WTC11 (cell line): ENCODE measurements at regions not wholly inside any gene's neighbourhood (a gene's known extent, or its start where the extent isn't known, plus 50 kb on each side); places are given as distances from the start of the nearest gene placed in this dataset.

Experiments
- ATAC-seq: fragments of 200-7000 bp; cut with Tn5 transposase; 2 replicates; pipeline ENCODE4 v1.10.0; 2021; ENCODE audit warnings: mild to moderate bottlenecking, moderate library complexity
- CTCF ChIA-PET: fragments of 300-600 bp; sonication (Branson Sonifier 250); formaldehyde crosslinking; loops from one replicate; lab custom pipeline; 2021; ENCODE audit warnings: antibody characterized with exemption; lab: Charles Lee
- POLR2A ChIA-PET: fragments of 350-600 bp; sonication (Branson Sonifier 250); formaldehyde crosslinking; loops from one replicate; lab custom pipeline; 2021; ENCODE audit warnings: antibody characterized with exemption; lab: Charles Lee
- DNase-seq: peaks from one replicate; pipeline ENCODE4 v3.0.0; 2021; ENCODE audit warnings: low spot score
- H3K27ac Mint-ChIP-seq: 2 replicates; pipeline ENCODE4 v1.8.0; 2021; ENCODE audit warnings: mixed read lengths
- H3K27me3 Mint-ChIP-seq: 2 replicates; pipeline ENCODE4 v1.8.0; 2021; ENCODE audit warnings: low read depth, mild to moderate bottlenecking, moderate library complexity, mixed read lengths
- H3K36me3 Mint-ChIP-seq: 2 replicates; pipeline ENCODE4 v1.8.0; 2021; ENCODE audit warnings: mixed read lengths
- H3K4me1 Mint-ChIP-seq: 2 replicates; pipeline ENCODE4 v1.8.0; 2022; ENCODE audit warnings: mixed read lengths
- H3K4me3 Mint-ChIP-seq: 2 replicates; pipeline ENCODE4 v1.8.0; 2021; ENCODE audit warnings: mild to moderate bottlenecking, moderate library complexity, mixed read lengths
- H3K9me3 Mint-ChIP-seq: 2 replicates; pipeline ENCODE4 v1.8.0; 2021; ENCODE audit warnings: mixed read lengths
- CREB1 ChIP-seq: sonication (generic); formaldehyde crosslinking; IDR thresholded peaks from 2 replicates; pipeline ENCODE4 v1.8.0; 2023; ENCODE audit warnings: mild to moderate bottlenecking, missing genetic modification reagents
- CREM ChIP-seq: sonication (generic); formaldehyde crosslinking; IDR thresholded peaks from 2 replicates; pipeline ENCODE4 v1.8.1; 2022; ENCODE audit warnings: mild to moderate bottlenecking, missing genetic modification reagents, moderate library complexity
- CTCF ChIP-seq: fragments of 200-600 bp; IDR thresholded peaks from 2 replicates; pipeline ENCODE4 v1.8.0; 2022; ENCODE audit warnings: antibody characterized with exemption
- FOXP1 ChIP-seq: sonication (generic); formaldehyde crosslinking; IDR thresholded peaks from 2 replicates; pipeline ENCODE4 v1.8.0; 2022; ENCODE audit warnings: missing genetic modification reagents, mild to moderate bottlenecking, moderate library complexity, borderline replicate concordance
- FOXP4 ChIP-seq: sonication (generic); formaldehyde crosslinking; IDR thresholded peaks from 2 replicates; pipeline ENCODE4 v1.8.0; 2022; ENCODE audit warnings: mild to moderate bottlenecking, missing genetic modification reagents
- GRHL2 ChIP-seq: fragments of 250-450 bp; sonication (Bioruptor Pico); IDR thresholded peaks from 2 replicates; pipeline ENCODE4 v1.8.0; 2022; ENCODE audit warnings: mild to moderate bottlenecking, moderate library complexity; ENCODE audit not compliant: insufficient replicate concordance, severe bottlenecking
- GTF2I ChIP-seq: fragments of 250-450 bp; sonication (Bioruptor Pico); conservative IDR thresholded peaks from 2 replicates; pipeline ENCODE4 v1.4.0; 2021; ENCODE audit warnings: mild to moderate bottlenecking
- MAX ChIP-seq: sonication (generic); formaldehyde crosslinking; IDR thresholded peaks from 2 replicates; pipeline ENCODE4 v1.8.0; 2022; ENCODE audit warnings: mild to moderate bottlenecking, missing genetic modification reagents
- RORB ChIP-seq: fragments of 250-450 bp; sonication (Bioruptor Pico); IDR thresholded peaks from 2 replicates; pipeline ENCODE4 v1.9.0; 2021; ENCODE audit warnings: mild to moderate bottlenecking
- TEAD1 ChIP-seq: sonication (generic); formaldehyde crosslinking; IDR thresholded peaks from 2 replicates; pipeline ENCODE4 v1.8.0; 2022; ENCODE audit warnings: mild to moderate bottlenecking, missing genetic modification reagents
- ZBTB21 ChIP-seq: sonication (generic); formaldehyde crosslinking; IDR thresholded peaks from 2 replicates; pipeline ENCODE4 v1.8.1; 2023; ENCODE audit warnings: mild to moderate bottlenecking, missing genetic modification reagents, borderline replicate concordance
- ZBTB43 ChIP-seq: sonication (generic); formaldehyde crosslinking; IDR thresholded peaks from 2 replicates; pipeline ENCODE4 v1.8.1; 2023; ENCODE audit warnings: mild to moderate bottlenecking, missing genetic modification reagents
- ZNF232 ChIP-seq: sonication (generic); formaldehyde crosslinking; IDR thresholded peaks from 2 replicates; pipeline ENCODE4 v1.8.0; 2022; ENCODE audit warnings: mild to moderate bottlenecking, missing genetic modification reagents
- ZNF281 ChIP-seq: sonication (generic); formaldehyde crosslinking; IDR thresholded peaks from 2 replicates; pipeline ENCODE4 v1.8.0; 2023; ENCODE audit warnings: mild to moderate bottlenecking, missing genetic modification reagents
- ZNF416 ChIP-seq: fragments of 250-450 bp; sonication (Bioruptor Pico); IDR thresholded peaks from 2 replicates; pipeline ENCODE4 v1.9.0; 2021; ENCODE audit warnings: mild to moderate bottlenecking, inconsistent platforms
- ZNF671 ChIP-seq: fragments of 250-450 bp; sonication (Bioruptor Pico); IDR thresholded peaks from 2 replicates; pipeline ENCODE4 v1.8.0; 2021; ENCODE audit warnings: mild to moderate bottlenecking
- TF ChIP-seq, protein P1 (sequence below): fragments of 250-450 bp; sonication (Bioruptor Pico); IDR thresholded peaks from 2 replicates; pipeline ENCODE4 v1.9.0; 2021; ENCODE audit warnings: moderate library complexity, mild to moderate bottlenecking, inconsistent platforms, borderline replicate concordance
- TF ChIP-seq, protein P2 (sequence below): sonication (generic); formaldehyde crosslinking; IDR thresholded peaks from 2 replicates; pipeline ENCODE4 v1.8.1; 2023; ENCODE audit warnings: mild to moderate bottlenecking, missing genetic modification reagents
- TF ChIP-seq, protein P3 (sequence below): sonication (generic); formaldehyde crosslinking; IDR thresholded peaks from 2 replicates; pipeline ENCODE4 v1.8.0; 2023; ENCODE audit warnings: missing genetic modification reagents
- TF ChIP-seq, protein P4 (sequence below): fragments of 250-450 bp; sonication (Bioruptor Pico); IDR thresholded peaks from 2 replicates; pipeline ENCODE4 v2.1.2; 2022; ENCODE audit warnings: mild to moderate bottlenecking, moderate library complexity
- TF ChIP-seq, protein P5 (sequence below): sonication (generic); formaldehyde crosslinking; IDR thresholded peaks from 2 replicates; pipeline ENCODE4 v1.8.1; 2022; ENCODE audit warnings: low read depth, missing genetic modification reagents, borderline replicate concordance

- Mint-ChIP-seq H3K36me3 (no peaks in the 10 kb centered on the region), H3K9me3 (no peaks in the 10 kb centered on the region; the same call in 1 of the 2 replicates), H3K4me3 (no peak overlapping the region), H3K27me3 (no peaks in the 10 kb centered on the region), H3K4me1 (peaks cover 8% of the 10 kb centered on the region; the same call in 1 of the 2 replicates), H3K27ac (no peak overlapping the region)
- ChIA-PET POLR2A (no interaction called here), CTCF (no interaction called here)
- TF ChIP-seq, protein P1, sequence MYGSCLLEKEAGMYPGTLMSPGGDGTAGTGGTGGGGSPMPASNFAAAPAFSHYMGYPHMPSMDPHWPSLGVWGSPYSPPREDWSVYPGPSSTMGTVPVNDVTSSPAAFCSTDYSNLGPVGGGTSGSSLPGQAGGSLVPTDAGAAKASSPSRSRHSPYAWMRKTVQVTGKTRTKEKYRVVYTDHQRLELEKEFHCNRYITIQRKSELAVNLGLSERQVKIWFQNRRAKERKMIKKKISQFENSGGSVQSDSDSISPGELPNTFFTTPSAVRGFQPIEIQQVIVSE: no peak
- TF ChIP-seq FOXP1 (CRISPR knock-in tag) (no peak), ZNF232 (no peak), GTF2I (CRISPR knock-in tag) (no peak), ZBTB21 (no peak), CREM (CRISPR knock-in tag) (no peak), ZNF281 (CRISPR knock-in tag) (no peak), FOXP4 (no peak), CREB1 (no peak), GRHL2 (CRISPR knock-in tag) (no peak), RORB (CRISPR knock-in tag) (no peak), TEAD1 (no peak)
- TF ChIP-seq, protein P2, sequence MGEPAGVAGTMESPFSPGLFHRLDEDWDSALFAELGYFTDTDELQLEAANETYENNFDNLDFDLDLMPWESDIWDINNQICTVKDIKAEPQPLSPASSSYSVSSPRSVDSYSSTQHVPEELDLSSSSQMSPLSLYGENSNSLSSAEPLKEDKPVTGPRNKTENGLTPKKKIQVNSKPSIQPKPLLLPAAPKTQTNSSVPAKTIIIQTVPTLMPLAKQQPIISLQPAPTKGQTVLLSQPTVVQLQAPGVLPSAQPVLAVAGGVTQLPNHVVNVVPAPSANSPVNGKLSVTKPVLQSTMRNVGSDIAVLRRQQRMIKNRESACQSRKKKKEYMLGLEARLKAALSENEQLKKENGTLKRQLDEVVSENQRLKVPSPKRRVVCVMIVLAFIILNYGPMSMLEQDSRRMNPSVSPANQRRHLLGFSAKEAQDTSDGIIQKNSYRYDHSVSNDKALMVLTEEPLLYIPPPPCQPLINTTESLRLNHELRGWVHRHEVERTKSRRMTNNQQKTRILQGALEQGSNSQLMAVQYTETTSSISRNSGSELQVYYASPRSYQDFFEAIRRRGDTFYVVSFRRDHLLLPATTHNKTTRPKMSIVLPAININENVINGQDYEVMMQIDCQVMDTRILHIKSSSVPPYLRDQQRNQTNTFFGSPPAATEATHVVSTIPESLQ (CRISPR knock-in tag): no peak
- TF ChIP-seq, protein P3, sequence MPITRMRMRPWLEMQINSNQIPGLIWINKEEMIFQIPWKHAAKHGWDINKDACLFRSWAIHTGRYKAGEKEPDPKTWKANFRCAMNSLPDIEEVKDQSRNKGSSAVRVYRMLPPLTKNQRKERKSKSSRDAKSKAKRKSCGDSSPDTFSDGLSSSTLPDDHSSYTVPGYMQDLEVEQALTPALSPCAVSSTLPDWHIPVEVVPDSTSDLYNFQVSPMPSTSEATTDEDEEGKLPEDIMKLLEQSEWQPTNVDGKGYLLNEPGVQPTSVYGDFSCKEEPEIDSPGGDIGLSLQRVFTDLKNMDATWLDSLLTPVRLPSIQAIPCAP (CRISPR knock-in tag): no peak
- TF ChIP-seq, protein P4, sequence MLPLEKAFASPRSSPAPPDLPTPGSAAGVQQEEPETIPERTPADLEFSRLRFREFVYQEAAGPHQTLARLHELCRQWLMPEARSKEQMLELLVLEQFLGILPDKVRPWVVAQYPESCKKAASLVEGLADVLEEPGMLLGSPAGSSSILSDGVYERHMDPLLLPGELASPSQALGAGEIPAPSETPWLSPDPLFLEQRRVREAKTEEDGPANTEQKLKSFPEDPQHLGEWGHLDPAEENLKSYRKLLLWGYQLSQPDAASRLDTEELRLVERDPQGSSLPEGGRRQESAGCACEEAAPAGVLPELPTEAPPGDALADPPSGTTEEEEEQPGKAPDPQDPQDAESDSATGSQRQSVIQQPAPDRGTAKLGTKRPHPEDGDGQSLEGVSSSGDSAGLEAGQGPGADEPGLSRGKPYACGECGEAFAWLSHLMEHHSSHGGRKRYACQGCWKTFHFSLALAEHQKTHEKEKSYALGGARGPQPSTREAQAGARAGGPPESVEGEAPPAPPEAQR: no peak
- ATAC-seq (no peak), DNase-seq (no peak)
Observed at GRCh38 chr5:74107899-74108298, 481.9 kb downstream of the ARHGEF28 start.

DNA sequence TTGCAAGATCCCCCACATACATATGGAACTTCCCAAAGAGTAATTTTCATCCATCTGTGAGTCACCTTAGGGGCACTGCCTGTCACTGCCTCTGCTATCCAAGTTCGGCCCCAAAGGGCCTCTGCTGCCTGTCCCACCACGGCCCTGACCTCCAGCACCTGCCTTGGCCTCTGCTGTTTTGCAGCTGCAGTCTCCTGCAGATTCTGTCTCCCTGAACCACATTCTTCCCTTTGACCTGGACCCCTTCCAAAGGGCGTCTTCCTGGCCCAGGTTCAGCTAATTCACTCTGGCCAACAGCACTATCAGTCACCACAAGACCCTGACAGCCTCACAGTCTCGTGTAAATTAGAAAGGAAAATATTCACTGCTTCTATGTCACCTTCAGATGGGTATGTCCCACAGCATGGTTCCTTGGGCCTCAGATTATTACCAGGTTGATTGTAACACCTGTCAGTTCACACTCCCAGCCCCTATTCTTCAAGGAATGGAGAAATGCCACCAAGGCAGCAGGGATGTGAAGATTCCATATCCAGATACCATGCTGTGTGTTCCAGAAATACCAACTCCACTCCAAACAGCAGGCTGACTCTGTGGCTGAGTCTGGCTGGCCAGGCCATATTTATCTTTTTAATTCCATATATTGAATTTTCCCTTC is 479.3 kb downstream of the ARHGEF28 start:
- H3K9me3 Mint-ChIP-seq: peaks cover 6% of the 10 kb centered on the region

More for the DNA sequence above, 479.3 kb downstream of the ARHGEF28 start:
- DNase-seq (no peak), ATAC-seq (no peak)
- Mint-ChIP-seq H3K27ac (no peak overlapping the region), H3K36me3 (no peaks in the 10 kb centered on the region), H3K27me3 (no peaks in the 10 kb centered on the region), H3K4me3 (no peak overlapping the region), H3K4me1 (peaks cover 8% of the 10 kb centered on the region; the same call in 1 of the 2 replicates)
- CTCF ChIA-PET: no interaction called here
- POLR2A ChIA-PET: no interaction called here
- TF ChIP-seq ZNF671 (CRISPR knock-in tag): no peak
- no peak for TF ChIP-seq ZBTB43 (CRISPR knock-in tag)
- no peak for TF ChIP-seq CTCF
- TF ChIP-seq ZNF416 (CRISPR knock-in tag): no peak
- TF ChIP-seq MAX: no peak
- TF ChIP-seq, protein P5, sequence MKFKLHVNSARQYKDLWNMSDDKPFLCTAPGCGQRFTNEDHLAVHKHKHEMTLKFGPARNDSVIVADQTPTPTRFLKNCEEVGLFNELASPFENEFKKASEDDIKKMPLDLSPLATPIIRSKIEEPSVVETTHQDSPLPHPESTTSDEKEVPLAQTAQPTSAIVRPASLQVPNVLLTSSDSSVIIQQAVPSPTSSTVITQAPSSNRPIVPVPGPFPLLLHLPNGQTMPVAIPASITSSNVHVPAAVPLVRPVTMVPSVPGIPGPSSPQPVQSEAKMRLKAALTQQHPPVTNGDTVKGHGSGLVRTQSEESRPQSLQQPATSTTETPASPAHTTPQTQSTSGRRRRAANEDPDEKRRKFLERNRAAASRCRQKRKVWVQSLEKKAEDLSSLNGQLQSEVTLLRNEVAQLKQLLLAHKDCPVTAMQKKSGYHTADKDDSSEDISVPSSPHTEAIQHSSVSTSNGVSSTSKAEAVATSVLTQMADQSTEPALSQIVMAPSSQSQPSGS (CRISPR knock-in tag): no peak
- TF ChIP-seq, all 79 proteins: peak for 0
